Liver (tissue), 3 donors: ENCODE measurements at regions not wholly inside any gene's neighbourhood (a gene's known extent, or its start where the extent isn't known, plus 50 kb on each side); places are given as distances from the start of the nearest gene placed in this dataset.

ENCODE experiments used
- CTCF ChIP-seq: fragments of 150-350 bp; IDR thresholded peaks from 2 replicates; pipeline ENCODE4 v1.5.1; 2017; ENCODE audit warnings: improper control_type of control experiment, low read depth, low read length; ENCODE audit not compliant: missing input control
- EGR1 ChIP-seq, 2 donors: IDR thresholded peaks; 2 replicates each; pipeline ENCODE4 v1.6.1; 2016 to 2018; ENCODE audit warnings: antibody characterized with exemption in 2 of 2, low read depth in 2 of 2
- GABPA ChIP-seq, 2 donors: IDR thresholded peaks in 1 of 2; conservative IDR thresholded peaks in 1 of 2; 2 replicates each; pipeline ENCODE4 v1.6.1; 2016; ENCODE audit warnings: antibody characterized with exemption in 2 of 2, mild to moderate bottlenecking in 1 of 2, moderate library complexity in 1 of 2
- HNF4A ChIP-seq, 2 donors: conservative IDR thresholded peaks; 2 replicates each; pipeline ENCODE4 v1.6.1; 2016; ENCODE audit warnings: antibody characterized with exemption in 2 of 2, mild to moderate bottlenecking in 2 of 2
- MAX ChIP-seq: IDR thresholded peaks from 2 replicates; pipeline ENCODE4 v1.6.1; 2016; ENCODE audit warnings: antibody characterized with exemption
- NR2F2 ChIP-seq: IDR thresholded peaks from 2 replicates; pipeline ENCODE4 v1.6.1; 2016; ENCODE audit warnings: antibody characterized with exemption
- RAD21 ChIP-seq, 2 donors: IDR thresholded peaks; 2 replicates each; pipeline ENCODE4 v1.6.1; 2016; ENCODE audit warnings: antibody characterized with exemption in 2 of 2, mild to moderate bottlenecking in 2 of 2
- RXRA ChIP-seq, 2 donors: IDR thresholded peaks; 2 replicates each; pipeline ENCODE4 v1.6.1; 2017 to 2018; ENCODE audit warnings: antibody characterized with exemption in 2 of 2, mild to moderate bottlenecking in 1 of 2
- SP1 ChIP-seq: IDR thresholded peaks from 2 replicates; pipeline ENCODE4 v1.6.1; 2018; ENCODE audit warnings: antibody characterized with exemption, mild to moderate bottlenecking
- TAF1 ChIP-seq: conservative IDR thresholded peaks from 2 replicates; pipeline ENCODE4 v1.6.1; 2016; ENCODE audit warnings: antibody characterized with exemption, mild to moderate bottlenecking
- ZBTB33 ChIP-seq: IDR thresholded peaks from 2 replicates; pipeline ENCODE4 v1.6.1; 2016; ENCODE audit warnings: antibody characterized with exemption
- donor health status: healthy.
- donor health status: healthy.

GRCh38 chr2:51387235-51387634 lies 355.3 kb upstream of the NRXN1 start:
- TF ChIP-seq SP1 (no peak), NR2F2 (no peak), CTCF (no peak), GABPA (IDR thresholded peaks at IDR 0.05 in 1 of 2, conservative IDR thresholded peaks at IDR 0.05 in 1 of 2) (no peak), EGR1 (IDR thresholded peaks at IDR 0.05; ENCODE audit: low read depth in 2 of 2) (no peak), RXRA (IDR thresholded peaks at IDR 0.05) (no peak), RAD21 (IDR thresholded peaks at IDR 0.05) (no peak), MAX (no peak), TAF1 (no peak), HNF4A (conservative IDR thresholded peaks at IDR 0.05) (no peak), ZBTB33 (no peak)
